ENCODE measurements at regions not wholly inside any gene's neighbourhood (a gene's known extent, or its start where the extent isn't known, plus 50 kb on each side); places are given as distances from the start of the nearest gene placed in this dataset.

DNA sequence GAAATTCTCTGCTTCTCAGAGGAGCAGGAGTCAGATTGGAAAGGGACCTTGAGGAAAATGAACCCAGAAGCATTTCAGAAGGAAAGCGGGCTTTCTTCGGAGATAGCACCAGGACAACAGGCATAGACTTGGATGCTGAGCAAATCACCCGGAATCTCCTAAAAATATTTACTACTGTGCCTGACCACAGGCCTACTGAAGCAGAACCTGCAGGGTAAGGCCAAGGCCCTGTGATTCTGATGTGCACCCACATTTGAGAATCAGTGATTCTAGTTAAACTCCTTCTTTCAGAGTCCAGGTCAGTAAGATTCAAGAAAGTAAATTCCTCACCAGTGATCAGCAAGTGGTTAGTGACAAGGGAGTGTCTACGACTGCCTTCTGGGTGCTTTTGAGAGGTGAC is 307.3 kb upstream of the DUSP10 start:
- no peak for DNase-seq (ENCODE audit: low read depth in 1 of 2, low spot score in 2 of 2)
- H3K27ac ChIP-seq = peak overlapping the region; percentile 73; the same call in 1 of the 2 replicates
- no peaks in the 10 kb centered on the region for H3K36me3 ChIP-seq
- no peaks in the 10 kb centered on the region for H3K9me3 ChIP-seq (replicated peaks)
- no peak overlapping the region for H3K4me3 ChIP-seq
- peaks cover 28% of the 10 kb centered on the region for H3K4me1 ChIP-seq (replicated peaks)
- H3K27me3 ChIP-seq (replicated peaks) = no peaks in the 10 kb centered on the region

DNA sequence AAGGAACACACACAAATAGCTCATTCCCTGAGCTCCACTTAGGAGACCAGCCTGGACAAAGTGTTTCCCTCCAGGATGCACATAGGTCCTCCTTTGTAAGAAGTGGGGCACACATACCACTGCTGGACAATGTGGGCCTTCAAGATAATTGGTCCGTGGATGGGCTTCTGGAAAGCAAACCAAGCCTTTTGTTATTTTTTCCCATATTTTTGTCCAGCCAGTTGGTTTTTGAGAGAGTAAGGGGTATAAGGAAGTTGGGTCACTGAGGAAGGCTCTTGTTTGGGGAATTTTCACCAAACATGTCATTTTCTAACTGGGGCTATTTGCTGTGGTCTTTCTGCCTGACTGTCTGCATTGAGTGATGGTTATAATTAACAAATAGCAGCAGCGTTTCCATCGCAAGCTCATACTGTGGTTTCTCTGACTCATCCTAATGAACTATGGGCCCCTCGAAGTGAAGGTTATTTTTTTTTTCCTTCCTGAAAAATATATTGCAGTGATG is 306.3 kb upstream of the DUSP10 start:
- Histone ChIP-seq H3K27ac (peak overlapping the region; percentile 73), H3K36me3 (no peaks in the 10 kb centered on the region), H3K4me1 (replicated peaks) (peaks cover 37% of the 10 kb centered on the region), H3K4me3 (no peak overlapping the region), H3K27me3 (replicated peaks) (no peaks in the 10 kb centered on the region), H3K9me3 (replicated peaks) (no peaks in the 10 kb centered on the region)
- peak in 1 of 2 experiments; percentile 60 for DNase-seq (ENCODE audit: low read depth in 1 of 2, low spot score in 2 of 2)

GRCh38 chr1:222047366-222047765 is 305.5 kb upstream of the DUSP10 start:
- Histone ChIP-seq H3K36me3 (no peaks in the 10 kb centered on the region), H3K4me3 (no peak overlapping the region), H3K9me3 (replicated peaks) (no peaks in the 10 kb centered on the region), H3K27ac (peak overlapping the region; percentile 73), H3K27me3 (replicated peaks) (no peaks in the 10 kb centered on the region), H3K4me1 (replicated peaks) (peaks cover 37% of the 10 kb centered on the region)
- no peak for DNase-seq (ENCODE audit: low read depth in 1 of 2, low spot score in 2 of 2)

GRCh38 chr1:222046684-222047263 is 304.9 kb upstream of the DUSP10 start:
- no peak for DNase-seq (ENCODE audit: low read depth in 1 of 2, low spot score in 2 of 2)
- H3K27ac ChIP-seq = no peak overlapping the region

DNA sequence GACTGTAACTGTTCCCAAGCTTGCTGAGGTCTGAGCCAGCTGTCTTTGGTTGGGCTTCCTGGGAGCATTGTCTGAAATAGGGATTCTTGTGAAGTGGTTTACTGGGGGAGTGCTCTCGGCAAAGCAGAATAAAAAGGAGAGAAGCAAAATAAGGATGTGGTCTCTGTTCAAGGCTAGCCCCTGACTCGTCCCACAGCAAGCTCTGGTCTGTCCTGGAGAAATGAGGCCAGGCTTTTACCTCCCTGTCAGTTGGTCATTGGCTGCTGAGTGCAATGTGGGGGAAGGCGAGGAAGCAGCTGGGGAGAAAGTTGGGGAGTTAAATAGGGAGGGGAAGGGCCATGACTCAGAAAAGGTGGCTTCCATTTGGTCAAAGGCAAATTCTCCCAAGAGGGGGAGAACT is 303.9 kb upstream of the DUSP10 start:
- no peaks in the 10 kb centered on the region for H3K36me3 ChIP-seq
- H3K27ac ChIP-seq = no peak overlapping the region
- H3K4me1 ChIP-seq (replicated peaks) = peaks cover 37% of the 10 kb centered on the region
- H3K9me3 ChIP-seq (replicated peaks) = no peaks in the 10 kb centered on the region
- DNase-seq (ENCODE audit: low read depth in 1 of 2, low spot score in 2 of 2) = no peak
- no peaks in the 10 kb centered on the region for H3K27me3 ChIP-seq (replicated peaks)
- no peak overlapping the region for H3K4me3 ChIP-seq

More at GRCh38 chr1:222046684-222047263, 304.9 kb upstream of the DUSP10 start:
- no peaks in the 10 kb centered on the region for H3K36me3 ChIP-seq
- no peaks in the 10 kb centered on the region for H3K27me3 ChIP-seq (replicated peaks)
- H3K9me3 ChIP-seq (replicated peaks) = no peaks in the 10 kb centered on the region
- H3K4me3 ChIP-seq = no peak overlapping the region
- peaks cover 37% of the 10 kb centered on the region for H3K4me1 ChIP-seq (replicated peaks)

GRCh38 chr1:222045236-222045635 is 303.3 kb upstream of the DUSP10 start:
- H3K4me1 ChIP-seq (replicated peaks) = peaks cover 37% of the 10 kb centered on the region
- DNase-seq (ENCODE audit: low read depth in 1 of 2, low spot score in 2 of 2) = no peak
- H3K27ac ChIP-seq = no peak overlapping the region
- no peak overlapping the region for H3K4me3 ChIP-seq
- no peaks in the 10 kb centered on the region for H3K27me3 ChIP-seq (replicated peaks)
- H3K36me3 ChIP-seq = no peaks in the 10 kb centered on the region
- no peaks in the 10 kb centered on the region for H3K9me3 ChIP-seq (replicated peaks)

GRCh38 chr1:222043444-222044292 is 301.8 kb upstream of the DUSP10 start:
- Histone ChIP-seq H3K27me3 (replicated peaks) (no peaks in the 10 kb centered on the region), H3K27ac (peak overlapping the region; percentile 79), H3K4me3 (no peak overlapping the region), H3K36me3 (no peaks in the 10 kb centered on the region), H3K4me1 (replicated peaks) (peaks cover 31% of the 10 kb centered on the region), H3K9me3 (replicated peaks) (no peaks in the 10 kb centered on the region)
- DNase-seq (ENCODE audit: low read depth in 1 of 2, low spot score in 2 of 2) = peak; percentile 52 to 84

GRCh38 chr1:222042120-222042519 is 300.2 kb upstream of the DUSP10 start:
- Histone ChIP-seq H3K36me3 (no peaks in the 10 kb centered on the region), H3K27me3 (replicated peaks) (no peaks in the 10 kb centered on the region), H3K9me3 (replicated peaks) (no peaks in the 10 kb centered on the region), H3K4me3 (no peak overlapping the region), H3K4me1 (replicated peaks) (peaks cover 19% of the 10 kb centered on the region), H3K27ac (no peak overlapping the region)
- DNase-seq (ENCODE audit: low read depth in 1 of 2, low spot score in 2 of 2) = no peak

- Histone ChIP-seq H3K27me3 (replicated peaks) (no peaks in the 10 kb centered on the region), H3K36me3 (no peaks in the 10 kb centered on the region), H3K9me3 (replicated peaks) (no peaks in the 10 kb centered on the region), H3K27ac (no peak overlapping the region), H3K4me3 (no peak overlapping the region), H3K4me1 (replicated peaks) (peaks cover 25% of the 10 kb centered on the region)
- DNase-seq (ENCODE audit: low read depth in 1 of 2, low spot score in 2 of 2) = no peak
These were observed 299.1 kb upstream of the DUSP10 start for GRCh38 chr1:222040955-222041354.

GRCh38 chr1:222040121-222040805 is 298.4 kb upstream of the DUSP10 start:
- Histone ChIP-seq H3K9me3 (replicated peaks) (no peaks in the 10 kb centered on the region), H3K4me3 (no peak overlapping the region), H3K4me1 (replicated peaks) (peaks cover 25% of the 10 kb centered on the region), H3K27ac (no peak overlapping the region), H3K27me3 (replicated peaks) (no peaks in the 10 kb centered on the region), H3K36me3 (no peaks in the 10 kb centered on the region)
- no peak for DNase-seq (ENCODE audit: low read depth in 1 of 2, low spot score in 2 of 2)

DNA sequence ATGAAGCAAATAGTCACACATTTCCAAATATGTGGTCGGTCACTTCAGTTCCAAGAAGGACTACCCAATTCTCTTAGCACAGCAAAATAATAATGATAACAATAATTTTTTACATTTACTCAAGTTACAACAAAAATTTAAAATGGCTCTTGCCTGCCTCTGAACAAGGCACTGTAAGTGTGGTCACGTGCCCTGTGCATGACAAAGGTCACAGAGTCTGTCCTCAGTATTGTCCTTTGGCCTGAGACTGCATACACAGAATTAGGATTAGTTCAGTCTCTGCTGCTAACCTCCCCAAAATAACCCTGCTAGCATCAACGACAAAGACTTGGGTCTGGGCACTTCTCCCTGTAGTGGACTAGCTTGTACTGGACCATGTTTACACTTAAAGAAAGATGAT is 297.1 kb upstream of the DUSP10 start:
- no peaks in the 10 kb centered on the region for H3K9me3 ChIP-seq (replicated peaks)
- H3K4me3 ChIP-seq = no peak overlapping the region
- H3K27ac ChIP-seq = no peak overlapping the region
- peaks cover 16% of the 10 kb centered on the region for H3K4me1 ChIP-seq (replicated peaks)
- no peak for DNase-seq (ENCODE audit: low read depth in 1 of 2, low spot score in 2 of 2)
- H3K36me3 ChIP-seq = no peaks in the 10 kb centered on the region
- H3K27me3 ChIP-seq (replicated peaks) = no peaks in the 10 kb centered on the region

GRCh38 chr1:222037720-222038119 is 295.8 kb upstream of the DUSP10 start:
- no peak overlapping the region for H3K27ac ChIP-seq
- no peak overlapping the region for H3K4me3 ChIP-seq
- H3K36me3 ChIP-seq = no peaks in the 10 kb centered on the region

GRCh38 chr1:222034790-222035189 is 292.9 kb upstream of the DUSP10 start:
- H3K4me3 ChIP-seq = no peak overlapping the region
- H3K36me3 ChIP-seq = no peaks in the 10 kb centered on the region
- H3K4me1 ChIP-seq (replicated peaks) = peaks cover 8% of the 10 kb centered on the region
- H3K9me3 ChIP-seq (replicated peaks) = no peaks in the 10 kb centered on the region
- H3K27me3 ChIP-seq (replicated peaks) = no peaks in the 10 kb centered on the region
- DNase-seq (ENCODE audit: low read depth in 1 of 2, low spot score in 2 of 2) = no peak
- H3K27ac ChIP-seq = no peak overlapping the region

More at GRCh38 chr1:222037720-222038119, 295.8 kb upstream of the DUSP10 start:
- H3K9me3 ChIP-seq (replicated peaks) = no peaks in the 10 kb centered on the region
- H3K4me1 ChIP-seq (replicated peaks) = peaks cover 8% of the 10 kb centered on the region
- no peak for DNase-seq (ENCODE audit: low read depth in 1 of 2, low spot score in 2 of 2)
- no peaks in the 10 kb centered on the region for H3K27me3 ChIP-seq (replicated peaks)

DNA sequence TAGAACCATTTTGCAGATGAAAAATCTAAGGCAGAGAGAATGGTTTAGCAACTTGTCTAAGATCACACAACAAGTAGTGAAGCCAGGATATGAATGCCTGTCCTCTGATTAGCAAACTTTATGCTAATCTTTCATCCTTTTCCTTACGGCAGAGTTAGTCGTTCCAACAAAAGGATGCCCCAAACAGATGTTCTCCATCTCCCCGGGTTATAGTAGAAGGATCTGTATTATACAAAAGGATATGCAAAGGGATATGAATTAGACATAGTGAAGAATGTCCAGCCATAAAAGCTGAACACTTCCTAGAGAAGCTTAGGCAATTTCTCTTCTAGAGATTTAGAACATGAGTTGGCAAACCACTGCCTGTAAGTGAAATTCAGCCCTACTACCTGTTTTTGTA is 291.6 kb upstream of the DUSP10 start:
- H3K27ac ChIP-seq = no peak overlapping the region
- no peaks in the 10 kb centered on the region for H3K9me3 ChIP-seq (replicated peaks)
- H3K27me3 ChIP-seq (replicated peaks) = no peaks in the 10 kb centered on the region
- no peaks in the 10 kb centered on the region for H3K36me3 ChIP-seq
- H3K4me1 ChIP-seq (replicated peaks) = peaks cover 8% of the 10 kb centered on the region
- no peak overlapping the region for H3K4me3 ChIP-seq
- no peak for DNase-seq (ENCODE audit: low read depth in 1 of 2, low spot score in 2 of 2)
